Hindlimb muscle (tissue), 1 donor: ENCODE measurements at regions not wholly inside any gene's neighbourhood (a gene's known extent, or its start where the extent isn't known, plus 50 kb on each side); places are given as distances from the start of the nearest gene placed in this dataset.
A peak's percentile ranks its signal among the peaks of the same experiment; 100 is the strongest.
"Not testable (repeated sequence)": the region's sequence is repeated elsewhere in the genome, so short reads cannot be mapped to it uniquely, and the experiment has no call there.

Source experiments
- DNase-seq: peaks from one replicate; pipeline ENCODE4 v3.0.0-alpha.2; 2013

GRCh38 chr6:27138406-27138805 lies 109.1 kb upstream of the PRSS16 start:
- DNase-seq = no peak

- DNase-seq = peak; percentile 91
Observed at GRCh38 chr6:27138837-27139755, 108.4 kb upstream of the PRSS16 start.

- peak; percentile 50 for DNase-seq
Observed at GRCh38 chr6:27139756-27140579, 107.5 kb upstream of the PRSS16 start.

- no peak for DNase-seq
Observed at GRCh38 chr6:27140999-27141528, 106.4 kb upstream of the PRSS16 start.

GRCh38 chr6:27141529-27142015 lies 105.9 kb upstream of the PRSS16 start:
- DNase-seq = no peak

- not testable (repeated sequence) for DNase-seq
Observed at GRCh38 chr6:27143020-27143388, 104.5 kb upstream of the PRSS16 start.

GRCh38 chr6:27143474-27144026 lies 104.0 kb upstream of the PRSS16 start:
- no peak for DNase-seq

- DNase-seq = no peak
Observed at GRCh38 chr6:27144740-27145079, 102.8 kb upstream of the PRSS16 start.

- DNase-seq = peak; percentile 93
Observed at GRCh38 chr6:27145731-27146455, 101.6 kb upstream of the PRSS16 start.

- not testable (repeated sequence) for DNase-seq
Observed at GRCh38 chr6:27146456-27146705, 101.1 kb upstream of the PRSS16 start.

GRCh38 chr6:27146706-27147505 lies 100.6 kb upstream of the PRSS16 start:
- peak; percentile 95 for DNase-seq

- DNase-seq = no peak
Observed at GRCh38 chr6:27148404-27148795, 99.1 kb upstream of the PRSS16 start.

GRCh38 chr6:27149150-27149549 lies 98.4 kb upstream of the PRSS16 start:
- DNase-seq = no peak

- DNase-seq = no peak
Observed at GRCh38 chr6:27154696-27155095, 92.8 kb upstream of the PRSS16 start.

GRCh38 chr6:27156874-27157458 lies 90.5 kb upstream of the PRSS16 start:
- DNase-seq = no peak

- DNase-seq = peak; percentile 66
Observed at GRCh38 chr6:27157459-27158315, 89.8 kb upstream of the PRSS16 start.

- DNase-seq = no peak
Observed at GRCh38 chr6:27158316-27158643, 89.2 kb upstream of the PRSS16 start.

- no peak for DNase-seq
Observed at GRCh38 chr6:27159725-27160124, 87.8 kb upstream of the PRSS16 start.

- no peak for DNase-seq
Observed at GRCh38 chr6:27161115-27161514, 86.4 kb upstream of the PRSS16 start.

GRCh38 chr6:27161603-27161945 lies 85.9 kb upstream of the PRSS16 start:
- DNase-seq = no peak
